Loucy (cell line): ENCODE measurements at regions not wholly inside any gene's neighbourhood (a gene's known extent, or its start where the extent isn't known, plus 50 kb on each side); places are given as distances from the start of the nearest gene placed in this dataset.

ENCODE experiments used
- CTCF ChIP-seq: fragments of 200-600 bp; sonication (generic); conservative IDR thresholded peaks from 2 replicates; pipeline ENCODE4 v1.5.1; 2014; ENCODE audit warnings: mild to moderate bottlenecking, antibody characterized with exemption, low read length
- EZH2phosphoT487 ChIP-seq: fragments of 200-600 bp; IDR thresholded peaks from 2 replicates; pipeline ENCODE4 v1.6.1; 2018; ENCODE audit warnings: antibody characterized with exemption, mild to moderate bottlenecking, moderate library complexity, borderline replicate concordance

- TF ChIP-seq CTCF = no peak
- TF ChIP-seq EZH2phosphoT487 = no peak
Measured at GRCh38 chr5:84603568-84604185, 219.0 kb upstream of the EDIL3 start.
